ENCODE measurements at regions not wholly inside any gene's neighbourhood (a gene's known extent, or its start where the extent isn't known, plus 50 kb on each side); places are given as distances from the start of the nearest gene placed in this dataset.
A peak's percentile ranks its signal among the peaks of the same experiment; 100 is the strongest.
"Not testable (repeated sequence)": the region's sequence is repeated elsewhere in the genome, so short reads cannot be mapped to it uniquely, and the experiment has no call there.

GRCh38 chr2:3899536-3900155 is 196.3 kb downstream of the DCDC2C start:
- no peak for DNase-seq

GRCh38 chr2:3902131-3902530 is 198.8 kb downstream of the DCDC2C start:
- DNase-seq, result no peak

- DNase-seq, result no peak
Measured at GRCh38 chr2:3904061-3904460, 200.7 kb downstream of the DCDC2C start.

GRCh38 chr2:3908498-3908897 is 205.1 kb downstream of the DCDC2C start:
- not testable (repeated sequence) for DNase-seq

GRCh38 chr2:3911882-3912455 is 208.6 kb downstream of the DCDC2C start:
- DNase-seq, result no peak

GRCh38 chr2:3913166-3913565 is 209.8 kb downstream of the DCDC2C start:
- no peak for DNase-seq

GRCh38 chr2:3914241-3914640 is 210.9 kb downstream of the DCDC2C start:
- DNase-seq, result no peak

- no peak for DNase-seq
Measured at GRCh38 chr2:3927031-3927430, 223.7 kb downstream of the DCDC2C start.

- no peak for DNase-seq
Measured at GRCh38 chr2:3929374-3929773, 226.0 kb downstream of the DCDC2C start.

GRCh38 chr2:3930246-3930645 is 226.9 kb downstream of the DCDC2C start:
- no peak for DNase-seq

- DNase-seq, result no peak
Measured at GRCh38 chr2:3940661-3941060, 237.3 kb downstream of the DCDC2C start.

GRCh38 chr2:3942841-3943240 is 239.5 kb downstream of the DCDC2C start:
- no peak for DNase-seq

GRCh38 chr2:3944071-3944470 is 240.7 kb downstream of the DCDC2C start:
- DNase-seq, result no peak

- DNase-seq, result no peak
Measured at GRCh38 chr2:3944841-3945240, 241.5 kb downstream of the DCDC2C start.

- no peak for DNase-seq
Measured at GRCh38 chr2:3948191-3948590, 244.8 kb downstream of the DCDC2C start.

- DNase-seq, result no peak
Measured at GRCh38 chr2:3951131-3951954, 248.0 kb downstream of the DCDC2C start.

- no peak for DNase-seq
Measured at GRCh38 chr2:3952866-3953516, 249.6 kb downstream of the DCDC2C start.

GRCh38 chr2:3954261-3954660 is 250.9 kb downstream of the DCDC2C start:
- no peak for DNase-seq

- peak; percentile 8 for DNase-seq
Measured at GRCh38 chr2:3956406-3956805, 253.0 kb downstream of the DCDC2C start.

GRCh38 chr2:3956892-3957291 is 253.5 kb downstream of the DCDC2C start:
- no peak for DNase-seq

GRCh38 chr2:3958465-3958864 is 255.1 kb downstream of the DCDC2C start:
- DNase-seq, result no peak

- no peak for DNase-seq
Measured at GRCh38 chr2:3958969-3959368, 255.6 kb downstream of the DCDC2C start.

- peak; percentile 66 for DNase-seq
Measured at GRCh38 chr2:3959372-3959771, 256.0 kb downstream of the DCDC2C start.

- DNase-seq, result no peak
Measured at GRCh38 chr2:3960106-3960505, 256.7 kb downstream of the DCDC2C start.

All from NCI-H1092 treated with DMSO at 0.1 percent for 48 hours (cell line).